Gastrocnemius medialis (tissue), 4 donors: ENCODE measurements at regions not wholly inside any gene's neighbourhood (a gene's known extent, or its start where the extent isn't known, plus 50 kb on each side); places are given as distances from the start of the nearest gene placed in this dataset.

Source experiments
- CTCF ChIP-seq, 5 experiments: fragments of 450-650 bp in 3 of 5; fragments of 200-600 bp in 2 of 5; sonication (generic) in 2 of 5; IDR thresholded peaks in 4 of 5; conservative IDR thresholded peaks in 1 of 5; 1 replicate in 4 of 5; 2 replicates in 1 of 5; pipeline ENCODE4 v1.5.1; 2016 to 2019; ENCODE audit warnings: antibody characterized with exemption in 5 of 5, mild to moderate bottlenecking in 3 of 5, moderate library complexity in 3 of 5
- POLR2A ChIP-seq, 2 donors: fragments of 450-650 bp; IDR thresholded peaks; one replicate each; pipeline ENCODE4 v1.6.1; 2017; ENCODE audit warnings: antibody characterized with exemption in 2 of 2, mild to moderate bottlenecking in 2 of 2, moderate library complexity in 2 of 2

DNA sequence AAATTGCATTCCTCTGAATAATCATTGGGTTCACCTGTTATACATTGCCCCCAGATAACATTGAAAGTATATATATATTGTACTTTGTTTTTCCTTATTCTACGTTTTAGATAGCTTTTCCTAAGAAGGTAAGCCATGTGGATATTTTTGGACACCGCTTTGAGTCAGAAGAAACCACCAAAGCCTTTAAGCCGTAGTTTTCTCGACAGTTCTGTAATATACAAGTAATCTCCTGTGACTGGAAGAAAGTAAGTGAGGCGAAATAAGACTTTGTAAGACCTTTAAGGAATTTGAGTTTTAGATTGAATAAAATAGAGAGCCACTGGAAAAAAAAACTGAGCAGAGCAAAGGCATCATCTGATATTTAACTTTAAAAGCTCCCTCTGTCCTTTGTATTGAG, 1092.0 kb downstream of the DIPK2A start:
- no peak for TF ChIP-seq CTCF (IDR thresholded peaks at IDR 0.05 in 4 of 5, conservative IDR thresholded peaks at IDR 0.05 in 1 of 5)
- no peak for TF ChIP-seq POLR2A (IDR thresholded peaks at IDR 0.05)
